Memory B cell (primary cell): ENCODE measurements at regions not wholly inside any gene's neighbourhood (a gene's known extent, or its start where the extent isn't known, plus 50 kb on each side); places are given as distances from the start of the nearest gene placed in this dataset.

Experiments
- ATAC-seq: fragments of 150-1000 bp; cut with Tn5 transposase; 2 replicates; pipeline ENCODE4 v1.10.0; 2021; ENCODE audit warnings: low read depth, mild to moderate bottlenecking, moderate library complexity
- DNase-seq, 2 donors: peaks; one replicate each; pipeline ENCODE4 v3.0.0; 2022; ENCODE audit warnings: low spot score in 2 of 2
- H3K27ac Mint-ChIP-seq: one replicate; pipeline ENCODE4 v1.8.0; 2022; ENCODE audit warnings: mild to moderate bottlenecking, moderate library complexity, mixed read lengths
- H3K27me3 Mint-ChIP-seq: one replicate; pipeline ENCODE4 v1.8.0; 2022; ENCODE audit warnings: mixed read lengths
- H3K36me3 Mint-ChIP-seq: one replicate; pipeline ENCODE4 v1.8.0; 2022; ENCODE audit warnings: mild to moderate bottlenecking, mixed read lengths
- H3K4me1 Mint-ChIP-seq: one replicate; pipeline ENCODE4 v1.8.0; 2022; ENCODE audit warnings: mixed read lengths
- H3K4me3 Mint-ChIP-seq: one replicate; pipeline ENCODE4 v1.8.0; 2022; ENCODE audit warnings: mild to moderate bottlenecking, moderate library complexity, mixed read lengths
- H3K9me3 Mint-ChIP-seq: one replicate; pipeline ENCODE4 v1.8.0; 2022; ENCODE audit warnings: mixed read lengths

- H3K4me3 Mint-ChIP-seq: no peak overlapping the region
- H3K9me3 Mint-ChIP-seq: no peaks in the 10 kb centered on the region
- no peaks in the 10 kb centered on the region for H3K27me3 Mint-ChIP-seq
- H3K36me3 Mint-ChIP-seq: no peaks in the 10 kb centered on the region
- no peak for DNase-seq
- no peaks in the 10 kb centered on the region for H3K4me1 Mint-ChIP-seq
- no peak for ATAC-seq
- H3K27ac Mint-ChIP-seq: no peak overlapping the region
These were observed 364.2 kb upstream of the GALNTL6 start for GRCh38 chr4:171448919-171449481.

GRCh38 chr4:171448358-171448757, 364.8 kb upstream of the GALNTL6 start:
- Mint-ChIP-seq H3K27me3 (no peaks in the 10 kb centered on the region), H3K36me3 (no peaks in the 10 kb centered on the region), H3K4me1 (no peaks in the 10 kb centered on the region), H3K4me3 (no peak overlapping the region), H3K9me3 (no peaks in the 10 kb centered on the region), H3K27ac (no peak overlapping the region)
- ATAC-seq: no peak
- DNase-seq: no peak

GRCh38 chr4:171441300-171441941, 371.8 kb upstream of the GALNTL6 start:
- Mint-ChIP-seq H3K4me3 (no peak overlapping the region), H3K27me3 (no peaks in the 10 kb centered on the region), H3K4me1 (peaks cover 3% of the 10 kb centered on the region), H3K27ac (no peak overlapping the region), H3K36me3 (no peaks in the 10 kb centered on the region), H3K9me3 (no peaks in the 10 kb centered on the region)
- no peak for DNase-seq
- no peak for ATAC-seq

- Mint-ChIP-seq H3K27me3 (peaks cover 2% of the 10 kb centered on the region), H3K36me3 (no peaks in the 10 kb centered on the region), H3K4me1 (no peaks in the 10 kb centered on the region), H3K9me3 (no peaks in the 10 kb centered on the region), H3K27ac (no peak overlapping the region), H3K4me3 (no peak overlapping the region)
- no peak for DNase-seq
- ATAC-seq: no peak
These were observed 379.5 kb upstream of the GALNTL6 start for GRCh38 chr4:171433674-171434073.

- H3K36me3 Mint-ChIP-seq: no peaks in the 10 kb centered on the region
- no peak overlapping the region for H3K4me3 Mint-ChIP-seq
- ATAC-seq: no peak
- no peak for DNase-seq
- H3K27ac Mint-ChIP-seq: no peak overlapping the region
- H3K4me1 Mint-ChIP-seq: no peaks in the 10 kb centered on the region
- peaks cover 2% of the 10 kb centered on the region for H3K27me3 Mint-ChIP-seq
- H3K9me3 Mint-ChIP-seq: no peaks in the 10 kb centered on the region
These were observed 380.7 kb upstream of the GALNTL6 start for GRCh38 chr4:171432536-171432935.

GRCh38 chr4:171430495-171430894, 382.7 kb upstream of the GALNTL6 start:
- H3K4me1 Mint-ChIP-seq: no peaks in the 10 kb centered on the region
- no peak for DNase-seq
- no peak for ATAC-seq
- H3K27me3 Mint-ChIP-seq: peaks cover 2% of the 10 kb centered on the region
- H3K36me3 Mint-ChIP-seq: no peaks in the 10 kb centered on the region
- no peak overlapping the region for H3K27ac Mint-ChIP-seq
- no peaks in the 10 kb centered on the region for H3K9me3 Mint-ChIP-seq
- no peak overlapping the region for H3K4me3 Mint-ChIP-seq

- Mint-ChIP-seq H3K27me3 (no peaks in the 10 kb centered on the region), H3K27ac (no peak overlapping the region), H3K36me3 (no peaks in the 10 kb centered on the region), H3K9me3 (peaks cover 3% of the 10 kb centered on the region), H3K4me3 (no peak overlapping the region), H3K4me1 (no peaks in the 10 kb centered on the region)
- ATAC-seq (no peak), DNase-seq (no peak)
These were observed 416.0 kb upstream of the GALNTL6 start for GRCh38 chr4:171397175-171397574.

GRCh38 chr4:171390626-171391025, 422.6 kb upstream of the GALNTL6 start:
- H3K36me3 Mint-ChIP-seq: no peaks in the 10 kb centered on the region
- no peaks in the 10 kb centered on the region for H3K27me3 Mint-ChIP-seq
- ATAC-seq: no peak
- no peak overlapping the region for H3K4me3 Mint-ChIP-seq
- H3K27ac Mint-ChIP-seq: no peak overlapping the region
- H3K9me3 Mint-ChIP-seq: peaks cover 6% of the 10 kb centered on the region
- DNase-seq: no peak
- no peaks in the 10 kb centered on the region for H3K4me1 Mint-ChIP-seq

- Mint-ChIP-seq H3K9me3 (no peaks in the 10 kb centered on the region), H3K36me3 (no peaks in the 10 kb centered on the region), H3K27ac (no peak overlapping the region), H3K4me3 (no peak overlapping the region), H3K4me1 (no peaks in the 10 kb centered on the region), H3K27me3 (no peaks in the 10 kb centered on the region)
- no peak for ATAC-seq
- no peak for DNase-seq
These were observed 434.9 kb upstream of the GALNTL6 start for GRCh38 chr4:171378323-171378722.

GRCh38 chr4:171376724-171377123, 436.5 kb upstream of the GALNTL6 start:
- Mint-ChIP-seq H3K27ac (no peak overlapping the region), H3K9me3 (no peaks in the 10 kb centered on the region), H3K4me3 (no peak overlapping the region), H3K36me3 (no peaks in the 10 kb centered on the region), H3K27me3 (no peaks in the 10 kb centered on the region), H3K4me1 (no peaks in the 10 kb centered on the region)
- ATAC-seq (no peak), DNase-seq (no peak)

GRCh38 chr4:171353535-171353934, 459.7 kb upstream of the GALNTL6 start:
- DNase-seq (no peak), ATAC-seq (no peak)
- no peaks in the 10 kb centered on the region for H3K4me1 Mint-ChIP-seq
- no peaks in the 10 kb centered on the region for H3K36me3 Mint-ChIP-seq
- H3K9me3 Mint-ChIP-seq: no peaks in the 10 kb centered on the region
- H3K4me3 Mint-ChIP-seq: no peak overlapping the region
- H3K27ac Mint-ChIP-seq: no peak overlapping the region
- H3K27me3 Mint-ChIP-seq: no peaks in the 10 kb centered on the region

- Mint-ChIP-seq H3K27me3 (no peaks in the 10 kb centered on the region), H3K27ac (no peak overlapping the region), H3K4me1 (no peaks in the 10 kb centered on the region), H3K9me3 (no peaks in the 10 kb centered on the region), H3K36me3 (no peaks in the 10 kb centered on the region), H3K4me3 (no peak overlapping the region)
- ATAC-seq: no peak
- no peak for DNase-seq
These were observed 465.1 kb upstream of the GALNTL6 start for GRCh38 chr4:171348090-171348489.

- Mint-ChIP-seq H3K36me3 (no peaks in the 10 kb centered on the region), H3K27ac (no peak overlapping the region), H3K4me3 (no peak overlapping the region), H3K27me3 (no peaks in the 10 kb centered on the region), H3K4me1 (no peaks in the 10 kb centered on the region), H3K9me3 (no peaks in the 10 kb centered on the region)
- DNase-seq: no peak
- ATAC-seq: no peak
These were observed 470.6 kb upstream of the GALNTL6 start for GRCh38 chr4:171342646-171343045.

- no peak for DNase-seq
- no peak overlapping the region for H3K4me3 Mint-ChIP-seq
- H3K36me3 Mint-ChIP-seq: no peaks in the 10 kb centered on the region
- H3K4me1 Mint-ChIP-seq: no peaks in the 10 kb centered on the region
- H3K27me3 Mint-ChIP-seq: no peaks in the 10 kb centered on the region
- H3K9me3 Mint-ChIP-seq: peaks cover 1% of the 10 kb centered on the region
- no peak for ATAC-seq
- H3K27ac Mint-ChIP-seq: no peak overlapping the region
These were observed 472.9 kb upstream of the GALNTL6 start for GRCh38 chr4:171340258-171340657.

- Mint-ChIP-seq H3K4me1 (no peaks in the 10 kb centered on the region), H3K27ac (no peak overlapping the region), H3K9me3 (peaks cover 3% of the 10 kb centered on the region), H3K36me3 (no peaks in the 10 kb centered on the region), H3K27me3 (no peaks in the 10 kb centered on the region), H3K4me3 (no peak overlapping the region)
- ATAC-seq (peak; percentile 31), DNase-seq (no peak)
These were observed 478.7 kb upstream of the GALNTL6 start for GRCh38 chr4:171334549-171334948.
